ENCODE measurements at regions not wholly inside any gene's neighbourhood (a gene's known extent, or its start where the extent isn't known, plus 50 kb on each side); places are given as distances from the start of the nearest gene placed in this dataset.
A peak's percentile ranks its signal among the peaks of the same experiment; 100 is the strongest.
"Not testable (repeated sequence)": the region's sequence is repeated elsewhere in the genome, so short reads cannot be mapped to it uniquely, and the experiment has no call there.

- H3K36me3 Mint-ChIP-seq (ENCODE audit: low read depth) = peaks cover 11% of the 10 kb centered on the region
- CTCF ChIA-PET = interaction anchor here (0.6 to 3.6 kb wide), 5 partner anchors 21 to 60 kb away, joined by 3 to 13 read pairs (median 6); no protein-coding TSS in a partner anchor
- H3K9me3 Mint-ChIP-seq = no peaks in the 10 kb centered on the region
- peaks cover 6% of the 10 kb centered on the region for H3K27me3 Mint-ChIP-seq
- no peak for DNase-seq
- no peak overlapping the region for H3K27ac Mint-ChIP-seq
- H3K4me3 Mint-ChIP-seq = no peak overlapping the region
- H3K4me1 Mint-ChIP-seq = peaks cover 71% of the 10 kb centered on the region
- POLR2A ChIA-PET = no interaction called here
Observed at GRCh38 chr11:123361110-123361509, 69.0 kb upstream of the GRAMD1B start.

GRCh38 chr11:123360267-123360936 is 69.7 kb upstream of the GRAMD1B start:
- Mint-ChIP-seq H3K27ac (no peak overlapping the region), H3K4me3 (peak overlapping the region; percentile 8), H3K4me1 (peaks cover 72% of the 10 kb centered on the region), H3K9me3 (no peaks in the 10 kb centered on the region), H3K36me3 (ENCODE audit: low read depth) (peaks cover 11% of the 10 kb centered on the region), H3K27me3 (peaks cover 6% of the 10 kb centered on the region)
- ChIA-PET CTCF (interaction anchor here (0.9 to 3.6 kb wide), 3 partner anchors 21 to 74 kb away, joined by 3 to 13 read pairs (median 6); no protein-coding TSS in a partner anchor), POLR2A (interaction anchor here (0.9 to 1.3 kb wide), 3 partner anchors 21 to 298 kb away, joined by 3 to 5 read pairs (median 3); no protein-coding TSS in a partner anchor)
- DNase-seq = no peak

GRCh38 chr11:123357990-123358827 is 71.9 kb upstream of the GRAMD1B start:
- Mint-ChIP-seq H3K9me3 (no peaks in the 10 kb centered on the region), H3K4me1 (peaks cover 58% of the 10 kb centered on the region), H3K27ac (peak overlapping the region; percentile 66), H3K4me3 (peak overlapping the region; percentile 87), H3K27me3 (peaks cover 5% of the 10 kb centered on the region), H3K36me3 (ENCODE audit: low read depth) (peaks cover 8% of the 10 kb centered on the region)
- peak; percentile 66 for DNase-seq
- ChIA-PET POLR2A (interaction anchor here (1.1 to 2.2 kb wide), 5 partner anchors 23 to 84 kb away, joined by 3 to 23 read pairs (median 3); no protein-coding TSS in a partner anchor), CTCF (interaction anchor here (0.6 to 5.0 kb wide), 19 partner anchors 13 to 218 kb away, joined by 3 to 39 read pairs (median 4); no protein-coding TSS in a partner anchor)

GRCh38 chr11:123357353-123357989 is 72.6 kb upstream of the GRAMD1B start:
- ChIA-PET POLR2A (interaction anchor here (0.9 to 2.2 kb wide), 4 partner anchors 24 to 112 kb away, joined by 3 to 23 read pairs (median 4); no protein-coding TSS in a partner anchor), CTCF (interaction anchor here (0.8 to 5.0 kb wide), 18 partner anchors 14 to 223 kb away, joined by 3 to 39 read pairs (median 4); no protein-coding TSS in a partner anchor)
- no peaks in the 10 kb centered on the region for H3K9me3 Mint-ChIP-seq
- peak overlapping the region; percentile 66 for H3K27ac Mint-ChIP-seq
- H3K4me3 Mint-ChIP-seq = peak overlapping the region; percentile 87
- peaks cover 51% of the 10 kb centered on the region for H3K4me1 Mint-ChIP-seq
- peaks cover 8% of the 10 kb centered on the region for H3K36me3 Mint-ChIP-seq (ENCODE audit: low read depth)
- no peak for DNase-seq
- H3K27me3 Mint-ChIP-seq = peaks cover 12% of the 10 kb centered on the region

- Mint-ChIP-seq H3K27ac (no peak overlapping the region), H3K4me3 (no peak overlapping the region), H3K4me1 (peaks cover 43% of the 10 kb centered on the region), H3K36me3 (ENCODE audit: low read depth) (peaks cover 6% of the 10 kb centered on the region), H3K27me3 (peaks cover 14% of the 10 kb centered on the region), H3K9me3 (no peaks in the 10 kb centered on the region)
- ChIA-PET POLR2A (interaction anchor here (0.9 kb wide), 1 partner anchor 113 kb away, joined by 3 read pairs; no protein-coding TSS in a partner anchor), CTCF (interaction anchor here (0.7 to 5.0 kb wide), 9 partner anchors 13 to 224 kb away, joined by 3 to 39 read pairs (median 4); no protein-coding TSS in a partner anchor)
- DNase-seq = no peak
Observed at GRCh38 chr11:123356539-123356938, 73.5 kb upstream of the GRAMD1B start.

GRCh38 chr11:123354371-123354975 is 75.6 kb upstream of the GRAMD1B start:
- Mint-ChIP-seq H3K4me3 (no peak overlapping the region), H3K27ac (no peak overlapping the region), H3K36me3 (ENCODE audit: low read depth) (peaks cover 6% of the 10 kb centered on the region), H3K27me3 (peaks cover 11% of the 10 kb centered on the region), H3K9me3 (no peaks in the 10 kb centered on the region), H3K4me1 (peaks cover 29% of the 10 kb centered on the region)
- ChIA-PET POLR2A (no interaction called here), CTCF (interaction anchor here (0.6 to 5.0 kb wide), 4 partner anchors 51 to 211 kb away, joined by 3 to 39 read pairs (median 4); no protein-coding TSS in a partner anchor)
- DNase-seq = no peak

GRCh38 chr11:123351375-123351774 is 78.7 kb upstream of the GRAMD1B start:
- Mint-ChIP-seq H3K27me3 (peaks cover 15% of the 10 kb centered on the region), H3K4me3 (no peak overlapping the region), H3K4me1 (peaks cover 2% of the 10 kb centered on the region), H3K9me3 (peaks cover 15% of the 10 kb centered on the region), H3K27ac (no peak overlapping the region), H3K36me3 (ENCODE audit: low read depth) (peaks cover 19% of the 10 kb centered on the region)
- no peak for DNase-seq
- POLR2A ChIA-PET = no interaction called here
- CTCF ChIA-PET = no interaction called here

GRCh38 chr11:123349382-123349781 is 80.7 kb upstream of the GRAMD1B start:
- H3K4me3 Mint-ChIP-seq = no peak overlapping the region
- CTCF ChIA-PET = no interaction called here
- peaks cover 19% of the 10 kb centered on the region for H3K36me3 Mint-ChIP-seq (ENCODE audit: low read depth)
- peaks cover 15% of the 10 kb centered on the region for H3K9me3 Mint-ChIP-seq
- no peak overlapping the region for H3K27ac Mint-ChIP-seq
- H3K27me3 Mint-ChIP-seq = peaks cover 15% of the 10 kb centered on the region
- no peak for DNase-seq
- POLR2A ChIA-PET = no interaction called here
- no peaks in the 10 kb centered on the region for H3K4me1 Mint-ChIP-seq

- Mint-ChIP-seq H3K9me3 (peaks cover 28% of the 10 kb centered on the region), H3K27me3 (peaks cover 7% of the 10 kb centered on the region), H3K27ac (no peak overlapping the region), H3K4me1 (no peaks in the 10 kb centered on the region), H3K4me3 (no peak overlapping the region), H3K36me3 (ENCODE audit: low read depth) (peaks cover 17% of the 10 kb centered on the region)
- no peak for DNase-seq
- ChIA-PET POLR2A (no interaction called here), CTCF (interaction anchor here (1.0 kb wide), 1 partner anchor 236 kb away, joined by 4 read pairs; no protein-coding TSS in a partner anchor)
Observed at GRCh38 chr11:123344790-123345357, 85.2 kb upstream of the GRAMD1B start.

- H3K27me3 Mint-ChIP-seq, POLR2A ChIA-PET, H3K27ac Mint-ChIP-seq, H3K4me3 Mint-ChIP-seq, H3K4me1 Mint-ChIP-seq, CTCF ChIA-PET, DNase-seq: not testable (repeated sequence)
- H3K9me3 Mint-ChIP-seq = peaks cover 27% of the 10 kb centered on the region
- H3K36me3 Mint-ChIP-seq (ENCODE audit: low read depth) = peaks cover 15% of the 10 kb centered on the region
Observed at GRCh38 chr11:123344188-123344587, 85.9 kb upstream of the GRAMD1B start.

- POLR2A ChIA-PET = interaction anchor here (0.6 kb wide), 1 partner anchor 44 kb away, joined by 3 read pairs; no protein-coding TSS in a partner anchor
Observed at GRCh38 chr11:123338997-123339752, 90.9 kb upstream of the GRAMD1B start.

More at GRCh38 chr11:123338997-123339752, 90.9 kb upstream of the GRAMD1B start:
- Mint-ChIP-seq H3K9me3 (peaks cover 16% of the 10 kb centered on the region), H3K36me3 (ENCODE audit: low read depth) (peaks cover 3% of the 10 kb centered on the region), H3K4me1 (peaks cover 4% of the 10 kb centered on the region), H3K27ac (no peak overlapping the region), H3K4me3 (no peak overlapping the region), H3K27me3 (peaks cover 10% of the 10 kb centered on the region)
- CTCF ChIA-PET = interaction anchor here (0.6 to 1.6 kb wide), 6 partner anchors 18 to 242 kb away, joined by 3 to 4 read pairs (median 4); no protein-coding TSS in a partner anchor
- DNase-seq = no peak

Measured in activated CD4-positive, alpha-beta memory T cell treated with anti-CD3 and anti-CD28 coated beads, Interleukin-2, amount 10 ng/mL, durations not matched to agents 7 days and 5 days (primary cell).